ENCODE measurements at regions not wholly inside any gene's neighbourhood (a gene's known extent, or its start where the extent isn't known, plus 50 kb on each side); places are given as distances from the start of the nearest gene placed in this dataset.

- TF ChIP-seq CTCF (conservative IDR thresholded peaks at IDR 0.05 in 1 of 2, IDR thresholded peaks at IDR 0.05 in 1 of 2; ENCODE audit: low read depth in 1 of 2, low read length in 2 of 2) (no peak), EZH2 (IDR thresholded peaks at IDR 0.05; ENCODE audit: low read length, missing control alignments) (no peak)
Measured at GRCh38 chr7:96424411-96424810, 102.5 kb upstream of the SLC25A13 start.

All from fibroblast of lung (primary cell).